ENCODE measurements at regions not wholly inside any gene's neighbourhood (a gene's known extent, or its start where the extent isn't known, plus 50 kb on each side); places are given as distances from the start of the nearest gene placed in this dataset.

- TF ChIP-seq CTCF (IDR thresholded peaks at IDR 0.05; ENCODE audit: low read length) (no peak), EZH2 (optimal IDR thresholded peaks at IDR 0.05; ENCODE audit: low read depth, low read length) (no peak), EZH2phosphoT487 (IDR thresholded peaks at IDR 0.05; ENCODE audit: low read length) (no peak)
Observed at GRCh38 chr1:73160759-73161158, 878.4 kb upstream of the NEGR1 start.
